IMR-90 (cell line): ENCODE measurements at regions not wholly inside any gene's neighbourhood (a gene's known extent, or its start where the extent isn't known, plus 50 kb on each side); places are given as distances from the start of the nearest gene placed in this dataset.

ENCODE experiments used
- ATAC-seq: fragments of 200-7000 bp; cut with Tn5 transposase; 2 replicates; pipeline ENCODE4 v1.9.1; 2020; ENCODE audit warnings: low read depth, mild to moderate bottlenecking, moderate library complexity
- BruUV-seq: library from RNA; stranded (reverse); fragments of 400-500 nt; replicated peaks from 2 replicates; lab custom pipeline; 2021; lab: Mats Ljungman, UMichigan
- CTCF ChIA-PET: fragments of 300-600 bp; formaldehyde crosslinking; extraction: SDS; loops from one replicate; lab custom pipeline; 2021; ENCODE audit warnings: antibody characterized with exemption; lab: Yijun Ruan, JAX
- POLR2A ChIA-PET: fragments of 300-600 bp; sonication (Branson Sonifier 250); formaldehyde crosslinking; loops from one replicate; lab custom pipeline; 2022; ENCODE audit warnings: antibody characterized with exemption; ENCODE audit not compliant: unreplicated experiment; lab: Charles Lee
- DNase-seq: peaks from one replicate; pipeline ENCODE4 v3.0.0; 2013
- H2AFZ ChIP-seq: replicated peaks from 2 replicates; pipeline ENCODE3; 2013; ENCODE audit warnings: low read length, mild to moderate bottlenecking; ENCODE audit not compliant: poor library complexity
- H2AK5ac ChIP-seq: 2 replicates; pipeline ENCODE4 v1.6.1; 2013; ENCODE audit warnings: low read depth, low read length, inconsistent platforms
- H2AK9ac ChIP-seq: replicated peaks from 2 replicates; pipeline ENCODE3; 2013; ENCODE audit warnings: mild to moderate bottlenecking, low read depth, low read length, moderate library complexity; ENCODE audit not compliant: poor library complexity
- H2BK120ac ChIP-seq: 2 replicates; pipeline ENCODE4 v1.6.1; 2013; ENCODE audit warnings: low read depth, low read length, inconsistent platforms
- H2BK15ac ChIP-seq: 3 replicates; pipeline ENCODE4 v1.6.1; 2013; ENCODE audit warnings: low read depth, low read length, inconsistent platforms
- H2BK20ac ChIP-seq: 2 replicates; pipeline ENCODE4 v1.6.1; 2013; ENCODE audit warnings: low read depth, mild to moderate bottlenecking, inconsistent platforms, low read length, moderate library complexity
- H2BK5ac ChIP-seq: 2 replicates; pipeline ENCODE4 v1.6.1; 2013; ENCODE audit warnings: mild to moderate bottlenecking, low read depth, low read length, inconsistent platforms; ENCODE audit not compliant: poor library complexity, severe bottlenecking
- H3K14ac ChIP-seq: replicated peaks from 2 replicates; pipeline ENCODE4 v1.6.1; 2013; ENCODE audit warnings: low read depth, low read length, inconsistent platforms
- H3K18ac ChIP-seq: 2 replicates; pipeline ENCODE4 v1.6.1; 2013; ENCODE audit warnings: low read depth, low read length, control low read depth
- H3K23ac ChIP-seq: 2 replicates; pipeline ENCODE4 v1.6.1; 2013; ENCODE audit warnings: low read depth, low read length, inconsistent platforms
- H3K27ac ChIP-seq: 2 replicates; pipeline ENCODE4 v1.5.1; 2013; ENCODE audit warnings: mild to moderate bottlenecking, control low read depth, low read length; ENCODE audit not compliant: insufficient read depth
- H3K27me3 ChIP-seq: 2 replicates; pipeline ENCODE4 v1.6.1; 2013; ENCODE audit warnings: low read length; ENCODE audit not compliant: control insufficient read depth, insufficient read depth
- H3K36me3 ChIP-seq: 2 replicates; pipeline ENCODE4 v1.6.1; 2013; ENCODE audit warnings: low read length, mixed read lengths; ENCODE audit not compliant: control insufficient read depth, insufficient read depth
- H3K4ac ChIP-seq: 2 replicates; pipeline ENCODE4 v1.6.1; 2013; ENCODE audit warnings: low read depth, low read length, inconsistent platforms
- H3K4me1 ChIP-seq: 2 replicates; pipeline ENCODE4 v1.6.1; 2013; ENCODE audit warnings: low read length, mixed read lengths; ENCODE audit not compliant: control insufficient read depth, insufficient read depth
- H3K4me2 ChIP-seq: 2 replicates; pipeline ENCODE4 v1.6.1; 2013; ENCODE audit warnings: low read depth, mild to moderate bottlenecking, control low read depth, low read length, moderate library complexity
- H3K4me3 ChIP-seq: 2 replicates; pipeline ENCODE4 v1.5.1; 2013; ENCODE audit warnings: low read depth, mild to moderate bottlenecking, control low read depth, low read length, moderate library complexity; ENCODE audit not compliant: insufficient read depth
- H3K56ac ChIP-seq: 2 replicates; pipeline ENCODE4 v1.6.1; 2013; ENCODE audit warnings: low read length, inconsistent platforms; ENCODE audit not compliant: insufficient read depth; ENCODE audit errors: extremely low read depth
- H3K79me1 ChIP-seq, 2 experiments: 2 replicates each; pipeline ENCODE4 v1.6.1; 2013; ENCODE audit warnings: low read length in 2 of 2, inconsistent platforms in 1 of 2, low read depth in 1 of 2
- H3K9ac ChIP-seq: 2 replicates; pipeline ENCODE4 v1.6.1; 2013; ENCODE audit warnings: low read depth, low read length, control low read depth
- H3K9me1 ChIP-seq: 2 replicates; pipeline ENCODE4 v1.6.1; 2013; ENCODE audit warnings: low read length, inconsistent platforms; ENCODE audit not compliant: insufficient read depth
- H3K9me3 ChIP-seq: 2 replicates; pipeline ENCODE4 v1.6.1; 2013; ENCODE audit warnings: low read length; ENCODE audit not compliant: control insufficient read depth, insufficient read depth
- H4K20me1 ChIP-seq: 2 replicates; pipeline ENCODE4 v1.6.1; 2013; ENCODE audit warnings: low read length, inconsistent platforms; ENCODE audit not compliant: insufficient read depth
- H4K5ac ChIP-seq: 2 replicates; pipeline ENCODE4 v1.6.1; 2013; ENCODE audit warnings: mild to moderate bottlenecking, low read depth, low read length, control low read depth
- H4K8ac ChIP-seq, 2 experiments: 2 replicates each; pipeline ENCODE4 v1.6.1; 2013; ENCODE audit warnings: low read depth in 2 of 2, low read length in 2 of 2, control low read depth in 1 of 2, inconsistent platforms in 1 of 2
- H4K91ac ChIP-seq: 2 replicates; pipeline ENCODE4 v1.6.1; 2013; ENCODE audit warnings: low read depth, low read length, inconsistent platforms; ENCODE audit not compliant: insufficient read depth
- BHLHE40 ChIP-seq: fragments of 150-350 bp; IDR thresholded peaks from 2 replicates; pipeline ENCODE4 v1.6.1; 2016; ENCODE audit warnings: mild to moderate bottlenecking, low read depth, low read length
- FOS ChIP-seq: fragments of 150-350 bp; IDR thresholded peaks from 2 replicates; pipeline ENCODE4 v1.6.1; 2016; ENCODE audit warnings: low read depth, low read length
- MAFK ChIP-seq: IDR thresholded peaks from 2 replicates; pipeline ENCODE4 v1.6.1; 2012; ENCODE audit warnings: low read depth, low read length, improper control_type of control experiment
- MAZ ChIP-seq: IDR thresholded peaks from 2 replicates; pipeline ENCODE4 v1.6.1; 2012; ENCODE audit warnings: low read depth, mild to moderate bottlenecking, low read length, improper control_type of control experiment, moderate library complexity, borderline replicate concordance
- RAD21 ChIP-seq: IDR thresholded peaks from 2 replicates; pipeline ENCODE4 v1.6.1; 2012; ENCODE audit warnings: low read length, improper control_type of control experiment
- RCOR1 ChIP-seq: IDR thresholded peaks from 2 replicates; pipeline ENCODE4 v1.6.1; 2012; ENCODE audit warnings: mild to moderate bottlenecking, low read length, improper control_type of control experiment; ENCODE audit not compliant: insufficient replicate concordance
- WGBS, 2 experiments: methylation state at CpG; one replicate each; pipeline versions ENCODE4 v1.1.5 to v1.1.7; 2013; ENCODE audit warnings: missing lambda C conversion rate in 2 of 2; ENCODE audit not compliant: insufficient read length in 1 of 2; ENCODE audit errors: extremely low coverage in 2 of 2; 5-methylcytosine and 5-hydroxymethylcytosine counted together
- dilution Hi-C: fragments of 300-500 bp; cut with HindIII; formaldehyde crosslinking; loops from one replicate; pipeline ENCODE4 v1.14.3; 2018; ENCODE audit warnings: low sequenced_read_pairs; ENCODE audit not compliant: unreplicated experiment
- in situ Hi-C: fragments of 300-500 bp; cut with MboI; formaldehyde crosslinking; loops from 3 replicates; pipeline ENCODE4 v1.14.3; 2019; ENCODE audit warnings: low sequenced_read_pairs, inconsistent platforms, mixed read lengths
- intact Hi-C: fragments of 100-400 bp; cut with micrococcal nuclease; formaldehyde crosslinking; loops from 2 replicates; pipeline ENCODE4 v1.10.0; 2022
- TF ChIP-seq, protein P1 (sequence below): conservative IDR thresholded peaks from 2 replicates; pipeline ENCODE4 v1.5.1; 2012; ENCODE audit warnings: mild to moderate bottlenecking, low read depth, low read length, improper control_type of control experiment
- TF ChIP-seq, protein P2 (sequence below): fragments of 150-350 bp; IDR thresholded peaks from 2 replicates; pipeline ENCODE4 v1.6.1; 2017; ENCODE audit warnings: mild to moderate bottlenecking, antibody characterized with exemption, low read length, low read depth

DNA sequence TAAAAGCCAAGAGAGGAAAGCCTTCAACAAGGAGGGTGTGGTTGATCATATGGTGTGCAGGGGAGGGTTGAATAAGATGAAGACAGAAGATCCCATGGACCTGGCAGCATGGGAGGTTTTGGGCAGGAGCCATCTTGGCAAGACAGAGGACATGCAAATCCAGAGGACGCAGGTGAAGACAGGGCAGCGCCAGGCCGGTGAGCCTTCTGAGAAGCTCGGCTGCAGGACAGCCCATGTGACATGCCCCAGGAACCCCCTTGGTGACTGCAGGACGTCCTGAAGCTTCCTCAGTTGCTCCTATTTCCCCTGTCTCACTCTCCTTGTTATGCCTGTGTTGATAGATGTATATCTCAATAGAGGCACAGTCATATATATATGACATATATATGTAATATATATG is 159.4 kb downstream of the GADD45G start:
- no peaks in the 10 kb centered on the region for H3K27me3 ChIP-seq
- CTCF ChIA-PET = no interaction called here
- WGBS, 2 experiments = no CpG with 5 or more reads among the region's 5 CpGs
- no peaks in the 10 kb centered on the region for H3K9me1 ChIP-seq
- H4K20me1 ChIP-seq = no peaks in the 10 kb centered on the region
- BruUV-seq = no TSS peak
- TF ChIP-seq MAZ (no peak), RCOR1 (no peak), BHLHE40 (no peak), FOS (no peak), RAD21 (no peak), MAFK (no peak)
- TF ChIP-seq, protein P1, sequence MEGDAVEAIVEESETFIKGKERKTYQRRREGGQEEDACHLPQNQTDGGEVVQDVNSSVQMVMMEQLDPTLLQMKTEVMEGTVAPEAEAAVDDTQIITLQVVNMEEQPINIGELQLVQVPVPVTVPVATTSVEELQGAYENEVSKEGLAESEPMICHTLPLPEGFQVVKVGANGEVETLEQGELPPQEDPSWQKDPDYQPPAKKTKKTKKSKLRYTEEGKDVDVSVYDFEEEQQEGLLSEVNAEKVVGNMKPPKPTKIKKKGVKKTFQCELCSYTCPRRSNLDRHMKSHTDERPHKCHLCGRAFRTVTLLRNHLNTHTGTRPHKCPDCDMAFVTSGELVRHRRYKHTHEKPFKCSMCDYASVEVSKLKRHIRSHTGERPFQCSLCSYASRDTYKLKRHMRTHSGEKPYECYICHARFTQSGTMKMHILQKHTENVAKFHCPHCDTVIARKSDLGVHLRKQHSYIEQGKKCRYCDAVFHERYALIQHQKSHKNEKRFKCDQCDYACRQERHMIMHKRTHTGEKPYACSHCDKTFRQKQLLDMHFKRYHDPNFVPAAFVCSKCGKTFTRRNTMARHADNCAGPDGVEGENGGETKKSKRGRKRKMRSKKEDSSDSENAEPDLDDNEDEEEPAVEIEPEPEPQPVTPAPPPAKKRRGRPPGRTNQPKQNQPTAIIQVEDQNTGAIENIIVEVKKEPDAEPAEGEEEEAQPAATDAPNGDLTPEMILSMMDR = no peak
- TF ChIP-seq, protein P2, sequence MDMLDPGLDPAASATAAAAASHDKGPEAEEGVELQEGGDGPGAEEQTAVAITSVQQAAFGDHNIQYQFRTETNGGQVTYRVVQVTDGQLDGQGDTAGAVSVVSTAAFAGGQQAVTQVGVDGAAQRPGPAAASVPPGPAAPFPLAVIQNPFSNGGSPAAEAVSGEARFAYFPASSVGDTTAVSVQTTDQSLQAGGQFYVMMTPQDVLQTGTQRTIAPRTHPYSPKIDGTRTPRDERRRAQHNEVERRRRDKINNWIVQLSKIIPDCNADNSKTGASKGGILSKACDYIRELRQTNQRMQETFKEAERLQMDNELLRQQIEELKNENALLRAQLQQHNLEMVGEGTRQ = no peak
- no peak for ATAC-seq
- H2BK20ac ChIP-seq = no peak overlapping the region
- no peaks in the 10 kb centered on the region for H3K79me1 ChIP-seq
- H2AK5ac ChIP-seq = no peak overlapping the region
- H2BK5ac ChIP-seq = no peak overlapping the region
- no peaks in the 10 kb centered on the region for H3K9me3 ChIP-seq
- H3K4ac ChIP-seq = no peak overlapping the region
- in situ Hi-C loops = no loop called here
- intact Hi-C loops = no loop called here
- POLR2A ChIA-PET = no interaction called here
- H3K9ac ChIP-seq = no peak overlapping the region
- DNase-seq = no peak
- H3K27ac ChIP-seq = no peak overlapping the region
- H3K56ac ChIP-seq = no peak overlapping the region
- no peak overlapping the region for H4K8ac ChIP-seq
- H4K91ac ChIP-seq = no peak overlapping the region
- H3K14ac ChIP-seq = no peak overlapping the region
- no peak overlapping the region for H2BK15ac ChIP-seq
- H3K18ac ChIP-seq = no peak overlapping the region
- no peak overlapping the region for H2BK120ac ChIP-seq
- H3K23ac ChIP-seq = no peak overlapping the region
- H3K4me1 ChIP-seq = no peaks in the 10 kb centered on the region
- H3K36me3 ChIP-seq = no peaks in the 10 kb centered on the region
- no peak overlapping the region for H3K4me2 ChIP-seq
- no peak overlapping the region for H2AFZ ChIP-seq
- dilution Hi-C loops = no loop called here
- H2AK9ac ChIP-seq = no peak overlapping the region
- no peak overlapping the region for H3K4me3 ChIP-seq
- H4K5ac ChIP-seq = no peak overlapping the region
